Psoas muscle (tissue), 7 donors: ENCODE measurements at regions not wholly inside any gene's neighbourhood (a gene's known extent, or its start where the extent isn't known, plus 50 kb on each side); places are given as distances from the start of the nearest gene placed in this dataset.
"Not testable (repeated sequence)": the region's sequence is repeated elsewhere in the genome, so short reads cannot be mapped to it uniquely, and the experiment has no call there.

Experiments used
- ATAC-seq, 4 donors: fragments of 200-7000 bp; cut with Tn5 transposase; one replicate each; pipeline ENCODE4 v1.9.1; 2020; ENCODE audit warnings: moderate library complexity in 3 of 4, mild to moderate bottlenecking in 2 of 4
- DNase-seq, 2 donors: peaks; one replicate each; pipeline ENCODE4 v3.0.0-alpha.2; 2020
- H3K27ac ChIP-seq: fragments of 200-600 bp; one replicate; pipeline ENCODE4 v1.8.0; 2022
- H3K27me3 ChIP-seq, 3 donors: fragments of 200-600 bp in 1 of 3; one replicate each; pipeline versions ENCODE4 v1.6.1 to v1.8.0; 2013 to 2022; ENCODE audit warnings: low read length in 2 of 3, mild to moderate bottlenecking in 2 of 3, moderate library complexity in 1 of 3; ENCODE audit not compliant: insufficient read depth in 3 of 3
- H3K36me3 ChIP-seq, 2 donors: fragments of 200-600 bp in 1 of 2; one replicate each; pipeline versions ENCODE4 v1.6.1 to v1.8.0; 2013 to 2022; ENCODE audit warnings: low read depth in 1 of 2, mild to moderate bottlenecking in 1 of 2, moderate library complexity in 1 of 2; ENCODE audit not compliant: insufficient read depth in 1 of 2
- H3K4me1 ChIP-seq: fragments of 200-600 bp; one replicate; pipeline ENCODE4 v1.8.0; 2022
- H3K4me3 ChIP-seq: fragments of 200-600 bp; one replicate; pipeline ENCODE4 v1.8.0; 2022; ENCODE audit warnings: mild to moderate bottlenecking
- H3K9me3 ChIP-seq: fragments of 200-600 bp; one replicate; pipeline ENCODE4 v1.8.0; 2022
- WGBS, 3 donors: extraction: QIAGEN DNeasy Blood & Tissue Kit; methylation state at CpG; one replicate each; pipeline versions ENCODE4 v1.1.6 to v1.1.7; 2013; 5-methylcytosine and 5-hydroxymethylcytosine counted together
- intact Hi-C, 2 donors: fragments of 100-400 bp; cut with DNase I; formaldehyde crosslinking; loops; one replicate each; pipeline versions ENCODE4 v1.11.0 to v1.14.2; 2022
- TF ChIP-seq, protein P1 (sequence below): fragments of 200-600 bp; IDR thresholded peaks from one replicate; pipeline ENCODE4 v1.8.0; 2022; ENCODE audit warnings: antibody characterized with exemption
- donor health status: healthy with polysubstance abuse.
- donor health status: DM: no; HTN: no; CAD: no; lungs with moderate emphysema.
- donor health status: Bipolar disorder and iron deficiency.
- donor health status: healthy.
- donor health status: DM: yes; HTN: yes; CAD: no.
- donor health status: DM: no; HTN: no; CAD: no.
- donor health status: DM: yes; HTN: yes; CAD: no.

DNA sequence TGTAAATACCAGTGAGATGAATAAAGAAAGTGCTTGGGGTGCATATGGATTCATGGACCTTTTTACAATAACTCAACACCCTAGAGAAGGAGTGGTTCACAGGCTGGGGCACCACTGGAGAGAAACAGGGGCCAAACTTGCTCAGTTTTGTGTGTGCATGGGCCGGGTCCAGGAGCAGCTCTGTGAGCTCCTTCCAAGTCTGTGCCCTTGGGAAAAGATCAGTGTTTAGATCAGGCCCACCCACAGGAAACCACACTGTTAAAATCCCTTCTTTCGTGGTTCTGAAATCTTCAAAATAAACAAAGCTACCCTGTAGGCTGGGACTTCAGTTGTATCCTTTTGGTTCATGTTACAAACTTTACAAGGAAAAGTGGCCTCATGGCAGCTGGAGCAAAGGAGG is 156.1 kb upstream of the TMEM260 start:
- H3K9me3 ChIP-seq = no peaks in the 10 kb centered on the region
- TF ChIP-seq, protein P1, sequence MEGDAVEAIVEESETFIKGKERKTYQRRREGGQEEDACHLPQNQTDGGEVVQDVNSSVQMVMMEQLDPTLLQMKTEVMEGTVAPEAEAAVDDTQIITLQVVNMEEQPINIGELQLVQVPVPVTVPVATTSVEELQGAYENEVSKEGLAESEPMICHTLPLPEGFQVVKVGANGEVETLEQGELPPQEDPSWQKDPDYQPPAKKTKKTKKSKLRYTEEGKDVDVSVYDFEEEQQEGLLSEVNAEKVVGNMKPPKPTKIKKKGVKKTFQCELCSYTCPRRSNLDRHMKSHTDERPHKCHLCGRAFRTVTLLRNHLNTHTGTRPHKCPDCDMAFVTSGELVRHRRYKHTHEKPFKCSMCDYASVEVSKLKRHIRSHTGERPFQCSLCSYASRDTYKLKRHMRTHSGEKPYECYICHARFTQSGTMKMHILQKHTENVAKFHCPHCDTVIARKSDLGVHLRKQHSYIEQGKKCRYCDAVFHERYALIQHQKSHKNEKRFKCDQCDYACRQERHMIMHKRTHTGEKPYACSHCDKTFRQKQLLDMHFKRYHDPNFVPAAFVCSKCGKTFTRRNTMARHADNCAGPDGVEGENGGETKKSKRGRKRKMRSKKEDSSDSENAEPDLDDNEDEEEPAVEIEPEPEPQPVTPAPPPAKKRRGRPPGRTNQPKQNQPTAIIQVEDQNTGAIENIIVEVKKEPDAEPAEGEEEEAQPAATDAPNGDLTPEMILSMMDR = no peak
- no peaks in the 10 kb centered on the region for H3K27me3 ChIP-seq
- no peak overlapping the region for H3K4me3 ChIP-seq
- ATAC-seq = no peak
- 10 to 13% (median 11%) methylated on average over 2 of the region's 2 CpGs for WGBS, 3 donors
- peaks cover 3% of the 10 kb centered on the region for H3K4me1 ChIP-seq
- no peaks in the 10 kb centered on the region for H3K36me3 ChIP-seq
- DNase-seq = no peak
- no peak overlapping the region for H3K27ac ChIP-seq
- intact Hi-C loops = loop anchor here in 1 of 2 donors (5.0 kb wide), 1 partner anchor 711 kb away; no protein-coding TSS in a partner anchor

DNA sequence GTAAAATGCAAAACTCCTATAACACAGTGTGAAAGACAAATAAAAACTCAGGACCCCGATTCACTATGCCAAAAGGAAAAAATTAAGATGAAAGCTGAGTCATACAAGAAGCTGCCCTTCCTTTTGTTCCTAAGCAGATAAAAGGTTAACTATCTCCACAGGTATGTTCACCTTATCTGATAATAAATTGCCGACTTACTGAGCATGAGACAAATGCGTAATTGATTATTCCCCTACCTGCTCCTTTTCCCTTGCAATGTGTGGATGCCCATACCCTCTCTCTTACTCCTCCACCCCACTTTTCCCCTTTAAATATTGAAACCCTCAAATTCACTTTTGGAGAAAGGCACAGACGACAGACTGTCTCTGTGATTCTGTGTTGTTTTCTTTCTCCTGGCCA is 148.6 kb upstream of the TMEM260 start:
- Histone ChIP-seq H3K36me3 (no peaks in the 10 kb centered on the region), H3K27ac (no peak overlapping the region), H3K27me3 (peaks cover 0 to 4% (median 0%) of the 10 kb centered on the region in 3 donors), H3K4me1 (no peaks in the 10 kb centered on the region), H3K9me3 (no peaks in the 10 kb centered on the region), H3K4me3 (no peak overlapping the region)
- 80 to 86% (median 83%) methylated on average over 4 of the region's 4 CpGs for WGBS, 3 donors
- no peak for ATAC-seq
- TF ChIP-seq, protein P1 = no peak
- intact Hi-C loops = no loop called here
- DNase-seq = no peak

DNA sequence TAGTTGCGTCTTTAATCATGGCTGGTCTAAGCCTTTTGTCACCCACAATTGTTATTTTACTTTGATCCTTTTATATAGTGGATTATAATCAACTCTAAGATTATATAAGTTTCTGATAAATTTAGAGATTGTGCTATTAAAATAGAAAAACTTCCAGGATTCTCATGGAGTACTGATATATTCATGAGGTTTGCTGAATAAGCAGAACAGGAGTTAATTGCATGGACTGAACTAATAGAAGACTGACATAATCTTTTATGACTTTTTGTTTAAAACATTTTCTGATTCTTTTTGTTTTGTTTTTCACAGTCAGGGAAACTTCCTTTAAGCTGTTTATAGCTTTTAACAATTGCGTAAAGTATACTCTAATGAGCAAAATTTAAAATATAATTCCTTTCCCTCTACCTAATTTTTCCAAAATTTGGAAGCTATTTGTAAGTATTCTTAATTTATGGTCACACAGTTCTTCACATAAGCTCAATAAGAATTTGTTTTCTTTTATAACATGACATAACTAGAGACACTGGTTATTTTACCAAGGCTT is 129.9 kb upstream of the TMEM260 start:
- Histone ChIP-seq H3K9me3 (no peaks in the 10 kb centered on the region), H3K4me3 (no peak overlapping the region), H3K27me3 (no peaks in the 10 kb centered on the region), H3K27ac (no peak overlapping the region), H3K4me1 (no peaks in the 10 kb centered on the region), H3K36me3 (no peaks in the 10 kb centered on the region)
- no peak for DNase-seq
- WGBS, 3 donors = 81 to 97% (median 95%) methylated on average over 2 of the region's 2 CpGs
- no peak for ATAC-seq
- TF ChIP-seq, protein P1 = no peak
- intact Hi-C loops = no loop called here

DNA sequence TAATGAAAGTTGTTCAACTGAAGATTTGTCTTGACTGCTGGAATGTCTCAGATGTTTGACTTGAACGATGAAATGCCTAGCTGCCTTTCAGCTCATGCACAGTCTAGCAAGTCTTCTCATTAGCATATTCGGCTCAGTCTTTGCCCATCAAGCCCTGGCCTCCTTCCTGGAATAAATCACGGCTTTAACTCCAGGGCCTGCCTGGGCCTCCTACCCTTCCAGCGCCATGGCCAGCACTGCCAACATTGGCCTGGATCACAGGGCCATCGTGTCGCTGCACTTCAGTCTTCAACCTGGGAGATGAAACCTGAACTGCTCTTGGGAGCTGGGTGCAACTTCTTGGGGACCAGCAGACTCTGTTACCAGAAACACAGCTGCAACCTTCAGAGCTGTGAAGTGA is 126.7 kb upstream of the TMEM260 start:
- DNase-seq = no peak
- intact Hi-C loops = no loop called here
- TF ChIP-seq, protein P1 = no peak
- no peak overlapping the region for H3K27ac ChIP-seq
- H3K4me3 ChIP-seq = no peak overlapping the region
- 61 to 74% (median 69%) methylated on average over 6 of the region's 6 CpGs for WGBS, 3 donors
- H3K9me3 ChIP-seq = no peaks in the 10 kb centered on the region
- H3K27me3 ChIP-seq = no peaks in the 10 kb centered on the region
- H3K4me1 ChIP-seq = no peaks in the 10 kb centered on the region
- no peak for ATAC-seq
- H3K36me3 ChIP-seq = no peaks in the 10 kb centered on the region

DNA sequence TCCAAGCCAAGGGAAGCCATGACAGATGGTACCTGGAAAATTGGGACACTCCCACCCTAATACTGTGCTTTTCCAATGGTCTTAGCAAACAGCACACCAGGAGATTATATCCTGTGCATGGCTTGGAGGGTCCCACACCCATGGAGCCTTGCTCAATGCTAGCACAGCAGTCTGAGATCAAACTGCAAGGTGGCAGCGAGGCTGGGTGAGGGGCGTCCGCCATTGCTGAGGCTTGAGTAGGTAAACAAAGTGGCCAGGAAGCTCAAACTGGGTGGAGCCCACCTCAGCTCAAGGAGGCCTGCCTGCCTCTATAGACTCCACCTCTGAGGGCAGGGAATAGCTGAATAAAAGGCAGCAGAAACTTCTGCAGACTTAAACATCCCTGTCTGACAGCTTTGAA is 124.9 kb upstream of the TMEM260 start:
- intact Hi-C loops = not testable (repeated sequence)
- 94 to 98% (median 95%) methylated on average over 3 of the region's 3 CpGs for WGBS, 3 donors

More for the DNA sequence above, 124.9 kb upstream of the TMEM260 start:
- H3K27me3 ChIP-seq, H3K9me3 ChIP-seq, DNase-seq, H3K27ac ChIP-seq, ATAC-seq, H3K4me1 ChIP-seq, H3K36me3 ChIP-seq, H3K4me3 ChIP-seq: not testable (repeated sequence)
